HEK293T (cell line): ENCODE measurements at regions not wholly inside any gene's neighbourhood (a gene's known extent, or its start where the extent isn't known, plus 50 kb on each side); places are given as distances from the start of the nearest gene placed in this dataset.

Experiments
- FOXK2 ChIP-seq: fragments of 450-650 bp; IDR thresholded peaks from 2 replicates; pipeline ENCODE4 v1.6.1; 2016; ENCODE audit warnings: mild to moderate bottlenecking
- FOXM1 ChIP-seq: fragments of 450-650 bp; IDR thresholded peaks from 2 replicates; pipeline ENCODE4 v1.6.1; 2017; ENCODE audit warnings: mild to moderate bottlenecking, borderline replicate concordance
- TF ChIP-seq, protein P1 (sequence below): fragments of 450-650 bp; IDR thresholded peaks from 2 replicates; pipeline ENCODE4 v1.6.1; 2016

DNA sequence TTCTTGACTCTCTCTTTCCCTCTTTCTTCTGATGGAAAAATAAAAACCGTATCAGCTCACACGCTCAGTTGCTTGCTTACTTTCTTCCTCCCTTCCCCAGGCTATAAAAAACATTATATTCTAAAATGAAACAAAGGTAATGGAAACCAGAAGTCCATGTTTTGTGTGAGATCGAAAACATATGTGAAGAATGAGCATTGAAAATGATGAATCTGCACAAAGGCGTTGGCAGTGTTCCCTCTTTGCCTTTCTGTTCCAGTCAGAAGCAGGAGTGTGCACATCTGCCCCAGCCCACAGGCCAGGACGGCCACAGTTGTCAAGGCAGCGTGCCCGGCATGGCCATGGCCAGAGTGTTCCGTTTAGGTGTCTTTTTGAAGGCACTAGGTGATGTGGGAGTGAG is 185.3 kb upstream of the USP24 start:
- TF ChIP-seq, protein P1, sequence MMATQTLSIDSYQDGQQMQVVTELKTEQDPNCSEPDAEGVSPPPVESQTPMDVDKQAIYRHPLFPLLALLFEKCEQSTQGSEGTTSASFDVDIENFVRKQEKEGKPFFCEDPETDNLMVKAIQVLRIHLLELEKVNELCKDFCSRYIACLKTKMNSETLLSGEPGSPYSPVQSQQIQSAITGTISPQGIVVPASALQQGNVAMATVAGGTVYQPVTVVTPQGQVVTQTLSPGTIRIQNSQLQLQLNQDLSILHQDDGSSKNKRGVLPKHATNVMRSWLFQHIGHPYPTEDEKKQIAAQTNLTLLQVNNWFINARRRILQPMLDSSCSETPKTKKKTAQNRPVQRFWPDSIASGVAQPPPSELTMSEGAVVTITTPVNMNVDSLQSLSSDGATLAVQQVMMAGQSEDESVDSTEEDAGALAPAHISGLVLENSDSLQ, result no peak
- TF ChIP-seq FOXM1, result no peak
- TF ChIP-seq FOXK2, result no peak
